ENCODE measurements at regions not wholly inside any gene's neighbourhood (a gene's known extent, or its start where the extent isn't known, plus 50 kb on each side); places are given as distances from the start of the nearest gene placed in this dataset.

- TF ChIP-seq ZNF462 (CRISPR knock-in tag; IDR thresholded peaks at IDR 0.05) (no peak), EZH2 (IDR thresholded peaks at IDR 0.05; ENCODE audit: low read depth, unreplicated experiment) (no peak)
Observed at GRCh38 chr3:16011376-16011775, 163.1 kb upstream of the GALNT15 start (continued).

- Mint-ChIP-seq H3K4me1 (no peaks in the 10 kb centered on the region), H3K9me3 (peaks cover 13% of the 10 kb centered on the region), H3K27me3 (ENCODE audit: insufficient read depth, low read depth, poor library complexity) (peaks cover 2% of the 10 kb centered on the region), H3K4me3 (no peak overlapping the region), H3K36me3 (ENCODE audit: low read depth) (0 out of 3 replicates have a peak, but pooled peaks cover 8% of the 10 kb centered on the region), H3K27ac (no peak overlapping the region)
- Histone ChIP-seq H3F3A (replicated peaks; ENCODE audit: low read depth) (no peaks in the 10 kb centered on the region), H2AFZ (no peak overlapping the region), H3K27me3 (ENCODE audit: insufficient read depth) (no peaks in the 10 kb centered on the region), H3K27ac (ENCODE audit: low read depth) (no peak overlapping the region), H3K4me3 (no peak overlapping the region), H3K4me2 (no peak overlapping the region), H3K9me2 (ENCODE audit: insufficient read depth) (no peaks in the 10 kb centered on the region), H3K36me3 (ENCODE audit: insufficient read depth) (no peaks in the 10 kb centered on the region; the same call in 1 of the 2 replicates), H3K4me1 (ENCODE audit: insufficient read depth) (0 out of 2 replicates have a peak, but pooled peaks cover 1% of the 10 kb centered on the region), H4K20me1 (replicated peaks; ENCODE audit: insufficient read depth) (no peaks in the 10 kb centered on the region), H3K79me2 (replicated peaks; ENCODE audit: insufficient read depth) (no peaks in the 10 kb centered on the region)
- ATAC-seq = no peak
- no peak for DNase-seq (ENCODE audit: low spot score)
- TF ChIP-seq CREB1 (CRISPR knock-in tag; IDR thresholded peaks at IDR 0.05; ENCODE audit: low read depth) (no peak), ZNF331 (CRISPR knock-in tag; IDR thresholded peaks at IDR 0.05; ENCODE audit: low read depth) (no peak), CTCF (conservative IDR thresholded peaks at IDR 0.05; ENCODE audit: low read depth in 2 of 2) (no peak), EZH2phosphoT487 (IDR thresholded peaks at IDR 0.05; ENCODE audit: unreplicated experiment) (no peak), STAT1 (IDR thresholded peaks at IDR 0.05; ENCODE audit: unreplicated experiment) (no peak), REST (IDR thresholded peaks at IDR 0.05; ENCODE audit: unreplicated experiment) (no peak), EZH2 (IDR thresholded peaks at IDR 0.05; ENCODE audit: low read depth, unreplicated experiment) (no peak), JUNB (IDR thresholded peaks at IDR 0.05; ENCODE audit: unreplicated experiment) (no peak), NANOG (IDR thresholded peaks at IDR 0.05; ENCODE audit: borderline replicate concordance) (no peak), ZNF114 (CRISPR knock-in tag; IDR thresholded peaks at IDR 0.05) (no peak), ETS1 (IDR thresholded peaks at IDR 0.05) (no peak)
Observed at GRCh38 chr3:16012086-16012485, 162.4 kb upstream of the GALNT15 start.
